ENCODE measurements at regions not wholly inside any gene's neighbourhood (a gene's known extent, or its start where the extent isn't known, plus 50 kb on each side); places are given as distances from the start of the nearest gene placed in this dataset.

- no peak overlapping the region for H3K4me3 ChIP-seq (ENCODE audit: low read depth, low read length)
- TF ChIP-seq CTCF (IDR thresholded peaks at IDR 0.05; ENCODE audit: low read depth, low read length, missing control alignments): no peak
- no peaks in the 10 kb centered on the region for H3K36me3 ChIP-seq (replicated peaks)
- no peak overlapping the region for H3K27ac ChIP-seq
- peak; percentile 36 for DNase-seq
- H3K27me3 ChIP-seq (replicated peaks): no peaks in the 10 kb centered on the region
- in situ Hi-C loops (cut with HindIII; ENCODE audit: low pct_ligation_motif_present, low sequenced_read_pairs): no loop called here
Observed at GRCh38 chr5:38719916-38720315, 125.9 kb upstream of the OSMR start.

- Histone ChIP-seq H3K4me3 (ENCODE audit: low read depth, low read length) (no peak overlapping the region), H3K27me3 (replicated peaks) (no peaks in the 10 kb centered on the region), H3K36me3 (replicated peaks) (no peaks in the 10 kb centered on the region), H3K27ac (no peak overlapping the region)
- in situ Hi-C loops (cut with HindIII; ENCODE audit: low pct_ligation_motif_present, low sequenced_read_pairs): no loop called here
- DNase-seq: no peak
- no peak for TF ChIP-seq CTCF (IDR thresholded peaks at IDR 0.05; ENCODE audit: low read depth, low read length, missing control alignments)
Observed at GRCh38 chr5:38720554-38721361, 125.1 kb upstream of the OSMR start.

DNA sequence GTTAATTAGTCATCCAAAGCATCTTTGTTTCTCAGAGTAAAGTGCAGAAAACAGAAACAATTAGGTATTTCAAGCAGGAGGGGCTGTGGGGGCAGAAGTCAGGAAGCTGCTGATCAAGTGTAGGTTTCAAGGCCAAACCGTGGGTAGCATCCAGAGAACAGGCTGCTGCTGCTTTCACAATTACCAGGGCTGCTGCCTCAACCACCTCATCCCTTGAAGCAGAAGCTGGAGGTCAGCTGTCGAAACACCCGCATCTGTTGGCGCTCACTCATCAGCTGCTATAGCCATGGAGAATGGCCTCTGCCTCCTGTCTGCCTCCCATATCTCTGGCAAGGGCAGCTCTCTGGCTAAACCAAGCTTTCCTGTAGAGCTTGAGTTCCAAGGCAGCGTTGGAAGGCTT is 122.9 kb upstream of the OSMR start:
- TF ChIP-seq CTCF (IDR thresholded peaks at IDR 0.05; ENCODE audit: low read depth, low read length, missing control alignments): no peak
- Histone ChIP-seq H3K4me3 (ENCODE audit: low read depth, low read length) (no peak overlapping the region), H3K27me3 (replicated peaks) (no peaks in the 10 kb centered on the region), H3K36me3 (replicated peaks) (no peaks in the 10 kb centered on the region), H3K27ac (no peak overlapping the region)
- no peak for DNase-seq
- in situ Hi-C loops (cut with HindIII; ENCODE audit: low pct_ligation_motif_present, low sequenced_read_pairs): no loop called here

DNA sequence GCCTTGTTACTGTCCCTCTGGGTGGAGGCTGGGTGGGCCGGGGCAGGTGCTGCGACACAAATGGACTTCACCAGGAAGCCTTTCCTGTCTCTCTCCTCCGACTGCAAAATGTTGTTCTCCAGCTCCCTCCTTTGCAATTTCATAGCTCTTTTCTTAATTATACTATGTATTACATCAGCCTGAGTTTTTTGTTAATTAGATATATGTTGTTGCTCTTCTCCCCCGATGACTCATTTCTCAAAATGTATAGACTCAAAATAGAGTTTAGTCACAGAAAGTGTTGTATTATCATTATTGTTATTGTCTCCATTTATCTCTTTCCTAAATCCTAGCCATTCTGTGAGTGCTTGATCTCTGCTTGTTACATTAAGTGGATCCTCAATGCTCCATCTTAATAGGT is 122.4 kb upstream of the OSMR start:
- H3K4me3 ChIP-seq (ENCODE audit: low read depth, low read length): no peak overlapping the region
- in situ Hi-C loops (cut with HindIII; ENCODE audit: low pct_ligation_motif_present, low sequenced_read_pairs): no loop called here
- no peak for TF ChIP-seq CTCF (IDR thresholded peaks at IDR 0.05; ENCODE audit: low read depth, low read length, missing control alignments)
- no peak for DNase-seq
- H3K27me3 ChIP-seq (replicated peaks): no peaks in the 10 kb centered on the region
- no peak overlapping the region for H3K27ac ChIP-seq
- H3K36me3 ChIP-seq (replicated peaks): no peaks in the 10 kb centered on the region

DNA sequence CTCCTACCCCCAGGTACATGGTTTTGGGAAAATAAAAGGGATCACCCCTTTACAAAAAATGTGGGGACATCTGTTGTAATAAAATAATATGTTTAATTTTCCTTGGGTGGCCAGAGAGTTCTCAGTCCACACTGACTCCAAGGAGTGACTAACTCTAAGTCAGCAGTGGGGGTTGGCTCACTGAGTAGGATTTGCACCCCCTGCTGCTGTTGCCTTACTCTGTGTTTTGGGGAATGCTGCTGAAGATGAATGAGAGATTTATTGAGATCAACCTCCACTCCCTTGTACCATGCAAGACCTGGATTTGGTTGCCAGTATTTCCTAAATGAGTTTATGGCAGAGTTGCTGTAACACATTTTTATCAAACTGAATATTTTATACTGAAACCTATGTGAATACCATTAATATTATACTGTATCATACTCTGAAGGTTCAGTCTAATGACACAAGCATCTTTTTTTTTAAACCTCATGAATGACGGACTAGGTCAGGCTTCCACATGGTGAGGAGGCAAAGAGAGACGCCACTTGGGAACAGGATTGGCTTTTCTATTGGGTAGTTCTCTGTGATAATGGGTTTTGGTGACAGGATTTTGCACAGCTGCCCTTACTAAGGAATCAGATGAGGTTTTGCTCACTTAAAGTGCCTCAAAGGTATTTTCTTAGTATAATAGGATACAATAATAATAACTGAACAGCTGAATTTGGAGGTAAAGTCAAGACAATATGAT is 121.3 kb upstream of the OSMR start:
- no peaks in the 10 kb centered on the region for H3K36me3 ChIP-seq (replicated peaks)
- DNase-seq: peak; percentile 78
- peak; percentile 50 for TF ChIP-seq CTCF (IDR thresholded peaks at IDR 0.05; ENCODE audit: low read depth, low read length, missing control alignments)

More for the DNA sequence above, 121.3 kb upstream of the OSMR start:
- in situ Hi-C loops (cut with HindIII; ENCODE audit: low pct_ligation_motif_present, low sequenced_read_pairs): no loop called here
- H3K27ac ChIP-seq: no peak overlapping the region
- H3K27me3 ChIP-seq (replicated peaks): no peaks in the 10 kb centered on the region
- H3K4me3 ChIP-seq (ENCODE audit: low read depth, low read length): no peak overlapping the region

Data from brain microvascular endothelial cell (primary cell).